ENCODE measurements at regions not wholly inside any gene's neighbourhood (a gene's known extent, or its start where the extent isn't known, plus 50 kb on each side); places are given as distances from the start of the nearest gene placed in this dataset.
"Not testable (repeated sequence)": the region's sequence is repeated elsewhere in the genome, so short reads cannot be mapped to it uniquely, and the experiment has no call there.

- ATAC-seq: no peak
- DNase-seq: no peak
Measured at GRCh38 chr6:8644306-8644705, 209.0 kb upstream of the SLC35B3 start.

- DNase-seq: no peak
- ATAC-seq: no peak
Measured at GRCh38 chr6:8642854-8643253, 207.5 kb upstream of the SLC35B3 start.

GRCh38 chr6:8642131-8642530 is 206.8 kb upstream of the SLC35B3 start:
- DNase-seq: no peak
- no peak for ATAC-seq

- DNase-seq: no peak
- ATAC-seq: no peak
Measured at GRCh38 chr6:8639928-8640649, 204.7 kb upstream of the SLC35B3 start.

- DNase-seq (no peak), ATAC-seq (no peak)
Measured at GRCh38 chr6:8637896-8638597, 202.7 kb upstream of the SLC35B3 start.

- ATAC-seq: no peak
Measured at GRCh38 chr6:8633762-8634161, 198.4 kb upstream of the SLC35B3 start.

GRCh38 chr6:8628736-8629135 is 193.4 kb upstream of the SLC35B3 start:
- no peak for ATAC-seq
- DNase-seq: no peak

More at GRCh38 chr6:8633762-8634161, 198.4 kb upstream of the SLC35B3 start:
- no peak for DNase-seq

GRCh38 chr6:8628063-8628462 is 192.7 kb upstream of the SLC35B3 start:
- no peak for DNase-seq
- no peak for ATAC-seq

GRCh38 chr6:8627085-8627861 is 191.9 kb upstream of the SLC35B3 start:
- DNase-seq: no peak
- no peak for ATAC-seq

- ATAC-seq: no peak
- DNase-seq: no peak
Measured at GRCh38 chr6:8624665-8625064, 189.3 kb upstream of the SLC35B3 start.

- no peak for DNase-seq
- no peak for ATAC-seq
Measured at GRCh38 chr6:8623441-8623840, 188.1 kb upstream of the SLC35B3 start.

- no peak for DNase-seq
- no peak for ATAC-seq
Measured at GRCh38 chr6:8619853-8620252, 184.5 kb upstream of the SLC35B3 start.

GRCh38 chr6:8619408-8619807 is 184.1 kb upstream of the SLC35B3 start:
- not testable (repeated sequence) for DNase-seq, ATAC-seq

GRCh38 chr6:8608737-8609136 is 173.4 kb upstream of the SLC35B3 start:
- no peak for DNase-seq
- ATAC-seq: no peak

GRCh38 chr6:8589941-8590729 is 154.8 kb upstream of the SLC35B3 start:
- no peak for ATAC-seq
- no peak for DNase-seq

- ATAC-seq (no peak), DNase-seq (no peak)
Measured at GRCh38 chr6:8588176-8588575, 152.8 kb upstream of the SLC35B3 start.

- DNase-seq (no peak), ATAC-seq (no peak)
Measured at GRCh38 chr6:8583291-8583690, 147.9 kb upstream of the SLC35B3 start.

- no peak for DNase-seq
- ATAC-seq: no peak
Measured at GRCh38 chr6:8579372-8579771, 144.0 kb upstream of the SLC35B3 start.

- ATAC-seq (no peak), DNase-seq (no peak)
Measured at GRCh38 chr6:8578006-8578405, 142.7 kb upstream of the SLC35B3 start.

- no peak for DNase-seq
- no peak for ATAC-seq
Measured at GRCh38 chr6:8574749-8575468, 139.6 kb upstream of the SLC35B3 start.

GRCh38 chr6:8574311-8574710 is 139.0 kb upstream of the SLC35B3 start:
- ATAC-seq: no peak

More at GRCh38 chr6:8574311-8574710, 139.0 kb upstream of the SLC35B3 start:
- DNase-seq: no peak

Data from stimulated activated naive CD8-positive, alpha-beta T cell treated with anti-CD3 and anti-CD28 coated beads, Interleukin-15, Interleukin-2, amounts not matched to agents 100 U/mL and 50 U/mL, for 24 hours (primary cell).